ENCODE measurements at regions not wholly inside any gene's neighbourhood (a gene's known extent, or its start where the extent isn't known, plus 50 kb on each side); places are given as distances from the start of the nearest gene placed in this dataset.

- H3K9me3 ChIP-seq (replicated peaks in 1 of 2; ENCODE audit: control insufficient read depth in 1 of 2, insufficient read depth in 1 of 2, low read length in 2 of 2): no peaks in the 10 kb centered on the region
- no peaks in the 10 kb centered on the region for H3K79me2 ChIP-seq (ENCODE audit: insufficient read depth, low read length)
- no peaks in the 10 kb centered on the region for H3K27me3 ChIP-seq (ENCODE audit: control insufficient read depth in 2 of 2, insufficient read depth in 2 of 2, low read length in 2 of 2)
- H3K27me3 Mint-ChIP-seq (ENCODE audit: low read depth in 3 of 3): peaks cover 3 to 6% (median 5%) of the 10 kb centered on the region in 3 donors
- TF ChIP-seq CTCF (IDR thresholded peaks at IDR 0.05): no peak
- H3K9ac ChIP-seq (ENCODE audit: insufficient read depth, low read length, poor library complexity, severe bottlenecking): no peak overlapping the region
- H2AFZ ChIP-seq (ENCODE audit: insufficient read depth, low read depth, low read length, poor library complexity, severe bottlenecking): no peak overlapping the region
- no peaks in the 10 kb centered on the region for H4K20me1 ChIP-seq (ENCODE audit: insufficient read depth, low read length)
- DNase-seq: no peak
- H3K4me3 Mint-ChIP-seq: no peak overlapping the region
- H3K9me3 Mint-ChIP-seq: peaks cover 0 to 8% (median 1%) of the 10 kb centered on the region in 7 donors
- H3K27ac ChIP-seq (ENCODE audit: low read depth in 1 of 2, low read length in 2 of 2): no peak overlapping the region
- H3K4me3 ChIP-seq (replicated peaks in 1 of 3; ENCODE audit: low read depth in 2 of 3, low read length in 3 of 3): no peak overlapping the region
- H3K36me3 Mint-ChIP-seq: no peaks in the 10 kb centered on the region
- H3K4me1 ChIP-seq (ENCODE audit: control insufficient read depth in 1 of 2, insufficient read depth in 2 of 2, low read length in 2 of 2): no peaks in the 10 kb centered on the region
- H3K36me3 ChIP-seq (replicated peaks in 1 of 2; ENCODE audit: control insufficient read depth in 1 of 2, insufficient read depth in 2 of 2, low read length in 2 of 2): no peaks in the 10 kb centered on the region
- no peak overlapping the region for H3K4me2 ChIP-seq (replicated peaks; ENCODE audit: extremely low read depth, low read length, poor library complexity, severe bottlenecking)
- no CpG with 5 or more reads among the region's 7 CpGs for WGBS (ENCODE audit: insufficient coverage)
- no peaks in the 10 kb centered on the region for H3K4me1 Mint-ChIP-seq
- H3K27ac Mint-ChIP-seq: no peak overlapping the region
- intact Hi-C loops (cut with micrococcal nuclease): no loop called here
Observed at GRCh38 chr2:216793386-216793785, 66.5 kb downstream of the TNP1 start.

- Histone ChIP-seq H3K4me1 (ENCODE audit: control insufficient read depth in 1 of 2, insufficient read depth in 2 of 2, low read length in 2 of 2) (no peaks in the 10 kb centered on the region), H3K9me3 (replicated peaks in 1 of 2; ENCODE audit: control insufficient read depth in 1 of 2, insufficient read depth in 1 of 2, low read length in 2 of 2) (no peaks in the 10 kb centered on the region), H3K27me3 (ENCODE audit: control insufficient read depth in 2 of 2, insufficient read depth in 2 of 2, low read length in 2 of 2) (no peaks in the 10 kb centered on the region), H3K36me3 (replicated peaks in 1 of 2; ENCODE audit: control insufficient read depth in 1 of 2, insufficient read depth in 2 of 2, low read length in 2 of 2) (no peaks in the 10 kb centered on the region), H4K20me1 (ENCODE audit: insufficient read depth, low read length) (no peaks in the 10 kb centered on the region), H3K79me2 (ENCODE audit: insufficient read depth, low read length) (no peaks in the 10 kb centered on the region), H2AFZ (ENCODE audit: insufficient read depth, low read depth, low read length, poor library complexity, severe bottlenecking) (no peak overlapping the region), H3K4me3 (replicated peaks in 1 of 3; ENCODE audit: low read depth in 2 of 3, low read length in 3 of 3) (no peak overlapping the region), H3K9ac (ENCODE audit: insufficient read depth, low read length, poor library complexity, severe bottlenecking) (no peak overlapping the region), H3K4me2 (replicated peaks; ENCODE audit: extremely low read depth, low read length, poor library complexity, severe bottlenecking) (no peak overlapping the region), H3K27ac (ENCODE audit: low read depth in 1 of 2, low read length in 2 of 2) (no peak overlapping the region)
- DNase-seq: no peak
- H3K27me3 Mint-ChIP-seq (ENCODE audit: low read depth in 3 of 3): peaks cover 3 to 6% (median 3%) of the 10 kb centered on the region in 3 donors
- H3K4me1 Mint-ChIP-seq: no peaks in the 10 kb centered on the region
- TF ChIP-seq CTCF (IDR thresholded peaks at IDR 0.05): no peak
- WGBS (ENCODE audit: insufficient coverage): 55% methylated on average over 4 of the region's 8 CpGs
- H3K36me3 Mint-ChIP-seq: no peaks in the 10 kb centered on the region
- H3K4me3 Mint-ChIP-seq: no peak overlapping the region
- intact Hi-C loops (cut with micrococcal nuclease): no loop called here
- H3K9me3 Mint-ChIP-seq: peaks cover 0 to 4% (median 0%) of the 10 kb centered on the region in 7 donors
- H3K27ac Mint-ChIP-seq: no peak overlapping the region
Observed at GRCh38 chr2:216792222-216793021, 67.4 kb downstream of the TNP1 start.

Measured in CD14-positive monocyte (primary cell).